SIG-M5 (cell line): ENCODE measurements at regions not wholly inside any gene's neighbourhood (a gene's known extent, or its start where the extent isn't known, plus 50 kb on each side); places are given as distances from the start of the nearest gene placed in this dataset.

Source experiments
- DNase-seq: peaks from one replicate; lab custom pipeline; 2025; lab: John Stamatoyannopoulos, UW

DNA sequence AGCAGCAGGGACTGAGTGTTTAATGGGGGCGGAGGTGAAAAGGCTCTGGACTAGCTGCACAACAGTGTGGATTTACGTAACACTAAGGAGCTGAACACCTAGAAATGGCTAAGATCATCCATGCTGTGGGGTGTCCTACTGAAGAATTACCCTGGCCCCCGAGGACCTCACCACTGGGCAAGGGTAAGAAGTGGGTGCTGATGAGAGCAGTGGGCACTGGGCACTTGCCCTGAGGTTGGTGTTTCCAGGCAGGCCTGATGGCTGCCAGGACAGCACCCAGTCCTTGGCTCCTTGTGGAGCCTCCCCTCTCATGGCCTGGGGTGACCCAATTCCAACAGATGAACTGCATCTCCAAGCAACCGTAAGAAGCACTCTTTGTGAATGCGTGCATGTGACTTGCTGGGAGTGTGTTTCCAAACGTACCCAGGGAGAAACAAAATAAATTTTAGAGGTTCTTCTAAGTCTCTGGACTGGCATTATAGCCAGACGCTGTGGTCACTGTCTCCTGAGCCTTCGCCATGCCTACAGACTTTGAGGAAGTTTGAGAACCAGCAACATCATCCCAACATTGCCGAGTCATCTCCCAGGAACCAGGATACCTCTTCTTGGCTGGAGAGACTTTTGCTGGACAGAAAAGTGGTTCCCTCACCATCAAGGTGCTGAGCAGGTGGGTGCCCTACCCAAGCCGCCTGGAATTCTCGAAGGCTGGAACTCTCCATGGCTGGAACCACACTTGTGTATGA lies 245.9 kb downstream of the ERMARD start:
- no peak for DNase-seq

- DNase-seq, result no peak
These were observed 245.1 kb downstream of the ERMARD start for GRCh38 chr6:169996378-169997051.

DNA sequence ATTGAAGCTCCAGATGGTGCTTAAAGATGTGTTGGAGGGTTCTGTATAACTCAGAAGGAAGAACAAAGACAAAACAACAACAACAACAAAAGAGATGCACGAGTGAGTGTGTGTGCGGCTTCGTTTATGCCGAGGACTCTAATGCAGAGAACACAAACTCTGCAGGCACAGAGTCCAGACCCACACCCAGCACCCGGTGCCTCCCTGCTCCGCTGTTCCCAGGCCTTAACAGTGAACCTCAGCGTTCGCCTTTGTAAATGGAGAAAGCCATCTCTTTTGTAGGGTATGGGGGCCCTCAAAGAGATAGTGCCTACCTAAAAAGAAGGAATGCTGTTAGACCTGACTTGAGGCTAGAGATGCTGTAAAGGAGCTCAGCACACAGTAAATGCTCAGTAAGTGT lies 243.3 kb downstream of the ERMARD start:
- DNase-seq, result no peak

DNA sequence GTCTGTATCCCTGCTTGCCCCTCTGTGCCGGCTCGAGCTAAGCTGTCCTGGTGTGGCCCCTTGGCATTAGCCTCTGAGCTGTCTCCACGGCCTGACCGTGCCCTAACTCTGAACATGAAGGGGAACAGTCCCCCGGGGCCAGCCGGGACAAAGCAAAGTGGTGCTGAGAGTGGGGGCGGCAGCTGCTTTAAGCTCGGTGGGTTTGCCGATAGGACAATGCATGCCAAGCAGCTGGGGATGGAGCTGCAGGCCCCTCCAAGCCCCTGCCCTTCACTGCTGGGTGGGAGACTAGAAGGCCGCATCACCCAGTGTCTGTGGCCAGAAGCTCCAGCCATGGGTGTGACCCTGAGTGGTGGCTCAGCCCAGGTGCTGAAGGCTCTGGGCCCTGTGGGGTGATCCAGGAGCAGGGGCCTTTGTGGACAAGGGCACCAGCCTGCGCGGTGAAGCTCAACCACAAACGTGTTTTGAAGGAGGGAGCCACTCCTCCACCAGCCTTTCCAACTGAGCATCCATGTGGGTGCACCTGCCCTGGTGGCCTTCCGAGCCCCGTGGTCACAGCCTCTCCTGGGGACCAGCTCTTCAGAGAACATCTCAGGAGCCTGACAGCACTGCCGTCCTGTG lies 242.5 kb downstream of the ERMARD start:
- DNase-seq, result no peak

DNA sequence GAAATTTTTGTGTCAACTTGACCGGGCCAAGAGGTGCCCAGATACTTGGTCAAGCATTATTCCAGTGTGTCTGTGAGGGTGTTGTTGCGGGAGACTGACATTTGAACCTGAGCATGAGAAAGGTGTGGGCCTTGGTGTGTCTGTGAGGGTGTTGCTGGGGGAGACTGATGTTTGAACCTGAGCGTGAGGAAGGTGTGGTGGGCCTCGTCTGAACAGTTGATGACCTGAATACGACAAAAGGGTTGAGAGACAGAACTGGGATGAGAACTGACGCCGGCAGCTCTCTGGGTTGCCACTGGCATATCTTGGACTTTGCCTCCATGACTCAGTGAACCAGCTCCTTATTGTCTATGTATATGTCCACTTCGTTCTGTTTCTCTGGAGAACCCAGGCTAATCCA lies 240.5 kb downstream of the ERMARD start:
- DNase-seq, result no peak

GRCh38 chr6:169991031-169991390 lies 239.6 kb downstream of the ERMARD start:
- DNase-seq, result no peak

DNA sequence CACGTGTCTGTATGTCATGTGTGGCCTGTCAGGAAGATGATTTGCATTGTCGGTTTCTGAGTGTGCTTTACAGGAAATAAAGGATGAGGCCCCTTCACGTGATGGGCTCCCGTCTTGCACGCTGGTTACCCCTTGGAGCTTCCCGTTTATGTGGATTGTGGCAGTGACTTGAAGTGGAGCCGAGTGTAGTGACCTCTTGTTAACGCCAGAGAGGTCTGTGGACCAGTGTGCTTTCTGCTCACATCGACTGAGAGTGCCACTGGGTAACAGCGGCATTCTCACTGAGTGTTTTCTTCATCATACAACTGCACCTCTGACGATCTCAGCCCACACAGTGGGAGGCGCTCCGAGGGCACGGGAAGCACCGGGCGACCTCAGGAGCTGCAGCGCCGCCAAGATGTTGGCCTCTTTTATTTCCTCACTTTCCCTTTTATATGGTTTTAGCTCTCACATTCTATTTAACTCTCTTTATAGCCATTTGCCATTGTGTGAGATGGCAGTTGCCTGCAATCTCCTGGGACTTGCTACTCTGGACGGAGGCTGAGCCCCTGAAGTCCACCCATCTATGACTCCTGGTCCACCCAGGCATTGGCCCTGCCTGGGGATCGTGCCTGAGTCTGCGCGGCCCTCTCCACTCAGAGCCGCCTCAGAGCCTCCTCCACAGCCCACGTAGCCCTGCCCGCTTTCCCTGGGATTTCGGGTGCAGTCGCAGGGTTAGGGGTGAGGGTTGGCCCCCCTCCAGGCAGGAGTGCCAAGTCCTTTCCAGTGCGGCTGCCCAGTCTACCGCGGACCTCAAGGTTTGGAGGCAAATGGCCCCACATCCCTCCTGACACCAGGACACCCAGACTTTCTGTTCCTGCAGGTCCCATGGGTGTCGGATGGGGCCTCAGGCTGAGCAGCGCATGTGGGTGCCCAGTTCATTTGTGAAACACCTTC lies 238.9 kb downstream of the ERMARD start:
- DNase-seq, result no peak

GRCh38 chr6:169989594-169989993 lies 238.2 kb downstream of the ERMARD start:
- no peak for DNase-seq

- no peak for DNase-seq
These were observed 237.5 kb downstream of the ERMARD start for GRCh38 chr6:169988769-169989550.

DNA sequence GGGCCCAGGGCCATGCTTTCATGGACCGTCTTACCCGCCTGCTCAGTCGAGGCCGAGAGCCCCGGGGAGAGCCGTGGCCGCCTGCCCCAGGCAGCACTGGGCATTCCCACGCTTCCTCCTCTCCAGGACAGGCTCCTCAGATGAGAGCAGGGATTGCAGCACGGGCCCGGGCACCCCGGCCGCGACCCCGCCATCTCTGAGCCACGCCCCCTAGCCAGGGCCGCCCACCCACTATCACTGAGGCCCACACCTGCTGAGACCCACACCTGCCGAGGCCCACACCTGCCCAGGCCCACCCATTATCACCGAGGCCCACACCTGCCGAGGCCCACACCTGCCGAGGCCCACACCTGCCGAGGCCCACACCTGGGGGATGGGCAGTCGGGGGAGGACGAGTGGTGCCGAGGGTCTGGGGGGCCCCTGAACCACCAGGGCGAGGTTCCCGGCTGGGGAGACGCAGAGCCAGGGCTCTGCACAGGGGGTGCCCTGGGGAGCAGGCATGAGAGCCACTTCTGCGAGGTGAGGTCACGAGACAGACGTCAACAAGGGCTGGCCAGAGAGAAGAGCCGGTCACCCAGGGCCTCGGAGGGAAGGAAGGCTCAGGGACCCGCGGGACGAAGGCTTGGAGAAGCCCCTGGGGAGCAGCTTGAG lies 235.6 kb downstream of the ERMARD start:
- DNase-seq, result no peak

DNA sequence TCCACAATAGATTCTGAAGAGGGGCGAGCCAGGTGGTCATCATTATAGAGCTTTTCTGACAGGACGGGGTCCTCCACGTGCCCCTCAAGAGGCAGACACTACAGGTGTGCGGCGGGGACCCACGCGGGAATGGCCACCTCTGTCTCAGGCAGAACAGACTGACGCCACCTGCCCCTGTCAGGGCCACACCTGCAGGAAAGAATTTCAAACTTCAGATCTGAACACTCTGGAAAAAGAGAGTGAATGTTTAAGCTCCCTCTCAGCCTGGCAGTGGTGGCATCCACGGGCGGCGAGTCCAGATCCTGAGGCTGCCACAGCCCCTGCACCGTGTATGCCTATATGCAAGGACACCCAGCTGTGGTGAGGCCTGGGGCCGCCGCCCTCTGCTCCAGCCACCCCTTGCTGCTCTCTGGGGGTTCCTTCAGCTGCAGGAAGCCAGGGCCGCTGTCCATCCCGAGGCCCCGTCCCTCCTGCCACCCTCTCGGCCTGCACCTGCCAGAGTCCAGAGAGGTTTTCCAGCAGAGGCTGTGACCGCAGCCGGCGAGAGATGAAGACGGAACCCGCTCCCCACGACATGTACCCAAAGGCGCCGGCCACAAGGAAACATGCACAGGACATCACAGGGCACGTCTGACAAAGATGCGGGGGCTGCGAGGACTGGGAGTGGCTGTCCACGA lies 234.9 kb downstream of the ERMARD start:
- DNase-seq, result no peak

- DNase-seq, result no peak
These were observed 233.9 kb downstream of the ERMARD start for GRCh38 chr6:169985121-169986015.

GRCh38 chr6:169984181-169985120 lies 233.0 kb downstream of the ERMARD start:
- DNase-seq, result no peak

DNA sequence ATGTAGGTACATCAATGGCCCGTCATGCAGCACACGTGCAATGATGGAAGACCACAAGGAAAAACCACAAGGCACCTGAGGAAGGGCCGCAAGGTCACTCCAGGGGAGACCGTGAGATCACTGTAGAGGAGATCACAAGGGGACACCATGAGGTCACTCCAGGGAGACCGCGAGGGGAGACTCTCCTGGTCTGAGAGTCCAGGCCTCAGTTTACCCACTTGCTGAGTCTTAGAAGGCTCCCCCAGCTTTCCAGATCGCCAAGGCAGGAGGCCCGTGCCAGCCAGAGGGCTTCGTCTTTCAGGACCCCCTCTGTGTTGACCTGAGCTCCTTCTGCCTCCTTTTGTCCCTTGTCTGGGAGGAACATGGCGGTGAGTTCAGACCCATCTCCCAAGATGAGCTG lies 232.2 kb downstream of the ERMARD start:
- no peak for DNase-seq

- no peak for DNase-seq
These were observed 231.3 kb downstream of the ERMARD start for GRCh38 chr6:169982461-169983386.

DNA sequence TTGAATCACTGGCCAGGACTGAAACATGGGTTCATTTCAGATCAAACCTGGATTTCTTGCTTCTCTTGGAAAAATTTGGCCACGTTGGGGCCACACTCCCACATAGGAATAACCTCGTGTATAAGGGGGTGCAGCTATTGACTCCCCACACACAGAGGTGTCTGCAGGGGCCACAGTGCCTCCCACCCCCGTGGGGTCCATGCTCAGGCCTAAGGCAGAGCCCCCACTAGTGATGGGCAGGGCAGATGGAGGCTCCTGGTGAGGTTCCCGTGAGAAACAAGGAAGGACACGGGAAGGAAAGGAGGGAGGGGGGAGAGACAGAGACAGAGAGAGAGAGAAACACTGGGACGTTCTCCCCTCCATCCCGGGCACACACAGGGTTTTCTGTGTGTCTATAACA lies 230.5 kb downstream of the ERMARD start:
- DNase-seq, result no peak

DNA sequence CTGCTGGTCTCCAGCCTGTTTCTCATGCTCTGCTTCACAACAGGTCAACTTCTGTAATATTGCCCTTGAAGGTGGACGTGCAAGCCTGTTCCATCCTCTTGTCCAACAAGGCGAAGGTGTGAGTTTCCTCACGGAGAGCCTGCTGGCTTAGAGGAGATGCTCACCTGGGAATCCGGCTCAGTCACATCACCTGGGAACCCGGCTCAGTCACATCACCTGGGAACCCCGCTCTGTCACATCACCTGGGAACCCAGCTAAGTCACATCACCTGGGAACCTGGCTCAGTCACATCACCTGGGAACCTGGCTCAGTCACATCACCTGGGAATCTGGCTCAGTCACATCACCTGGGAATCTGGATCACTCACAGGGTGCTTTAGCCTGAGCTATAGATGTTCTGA lies 230.1 kb downstream of the ERMARD start:
- no peak for DNase-seq
